ENCODE measurements at regions not wholly inside any gene's neighbourhood (a gene's known extent, or its start where the extent isn't known, plus 50 kb on each side); places are given as distances from the start of the nearest gene placed in this dataset.

- TF ChIP-seq, protein P1, sequence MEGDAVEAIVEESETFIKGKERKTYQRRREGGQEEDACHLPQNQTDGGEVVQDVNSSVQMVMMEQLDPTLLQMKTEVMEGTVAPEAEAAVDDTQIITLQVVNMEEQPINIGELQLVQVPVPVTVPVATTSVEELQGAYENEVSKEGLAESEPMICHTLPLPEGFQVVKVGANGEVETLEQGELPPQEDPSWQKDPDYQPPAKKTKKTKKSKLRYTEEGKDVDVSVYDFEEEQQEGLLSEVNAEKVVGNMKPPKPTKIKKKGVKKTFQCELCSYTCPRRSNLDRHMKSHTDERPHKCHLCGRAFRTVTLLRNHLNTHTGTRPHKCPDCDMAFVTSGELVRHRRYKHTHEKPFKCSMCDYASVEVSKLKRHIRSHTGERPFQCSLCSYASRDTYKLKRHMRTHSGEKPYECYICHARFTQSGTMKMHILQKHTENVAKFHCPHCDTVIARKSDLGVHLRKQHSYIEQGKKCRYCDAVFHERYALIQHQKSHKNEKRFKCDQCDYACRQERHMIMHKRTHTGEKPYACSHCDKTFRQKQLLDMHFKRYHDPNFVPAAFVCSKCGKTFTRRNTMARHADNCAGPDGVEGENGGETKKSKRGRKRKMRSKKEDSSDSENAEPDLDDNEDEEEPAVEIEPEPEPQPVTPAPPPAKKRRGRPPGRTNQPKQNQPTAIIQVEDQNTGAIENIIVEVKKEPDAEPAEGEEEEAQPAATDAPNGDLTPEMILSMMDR (IDR thresholded peaks at IDR 0.05; ENCODE audit: poor library complexity): no peak
- no peak for TF ChIP-seq EZH2 (IDR thresholded peaks at IDR 0.05; ENCODE audit: borderline replicate concordance)
Observed at GRCh38 chr14:93861836-93862235, 65.3 kb upstream of the FAM181A start.
